ENCODE measurements at regions not wholly inside any gene's neighbourhood (a gene's known extent, or its start where the extent isn't known, plus 50 kb on each side); places are given as distances from the start of the nearest gene placed in this dataset.
"Not testable (repeated sequence)": the region's sequence is repeated elsewhere in the genome, so short reads cannot be mapped to it uniquely, and the experiment has no call there.

- Mint-ChIP-seq H3K4me1 (ENCODE audit: low read depth) (no peaks in the 10 kb centered on the region), H3K4me3 (no peak overlapping the region), H3K27me3 (ENCODE audit: low read depth) (no peaks in the 10 kb centered on the region), H3K36me3 (ENCODE audit: insufficient read depth) (no peaks in the 10 kb centered on the region), H3K9me3 (peaks cover 3% of the 10 kb centered on the region)
- ATAC-seq (no peak), DNase-seq (no peak)
Measured at GRCh38 chr5:93359296-93359959, 221.6 kb downstream of the NR2F1-AS1 start.

- H3K9me3 Mint-ChIP-seq: peaks cover 3% of the 10 kb centered on the region
- no peak for ATAC-seq
Measured at GRCh38 chr5:93358176-93358575, 222.8 kb downstream of the NR2F1-AS1 start.

GRCh38 chr5:93357686-93358085 is 223.3 kb downstream of the NR2F1-AS1 start:
- Mint-ChIP-seq H3K4me1 (ENCODE audit: low read depth) (no peaks in the 10 kb centered on the region), H3K27me3 (ENCODE audit: low read depth) (no peaks in the 10 kb centered on the region), H3K4me3 (no peak overlapping the region), H3K36me3 (ENCODE audit: insufficient read depth) (no peaks in the 10 kb centered on the region), H3K9me3 (peaks cover 3% of the 10 kb centered on the region)
- ATAC-seq (no peak), DNase-seq (no peak)

More at GRCh38 chr5:93358176-93358575, 222.8 kb downstream of the NR2F1-AS1 start:
- no peaks in the 10 kb centered on the region for H3K36me3 Mint-ChIP-seq (ENCODE audit: insufficient read depth)
- H3K4me1 Mint-ChIP-seq (ENCODE audit: low read depth): no peaks in the 10 kb centered on the region
- no peak overlapping the region for H3K4me3 Mint-ChIP-seq
- no peaks in the 10 kb centered on the region for H3K27me3 Mint-ChIP-seq (ENCODE audit: low read depth)
- no peak for DNase-seq

GRCh38 chr5:93355691-93356090 is 225.3 kb downstream of the NR2F1-AS1 start:
- DNase-seq: no peak
- no peak overlapping the region for H3K4me3 Mint-ChIP-seq
- H3K4me1 Mint-ChIP-seq (ENCODE audit: low read depth): no peaks in the 10 kb centered on the region
- no peak for ATAC-seq
- H3K36me3 Mint-ChIP-seq (ENCODE audit: insufficient read depth): no peaks in the 10 kb centered on the region
- no peaks in the 10 kb centered on the region for H3K27me3 Mint-ChIP-seq (ENCODE audit: low read depth)
- peaks cover 8% of the 10 kb centered on the region for H3K9me3 Mint-ChIP-seq

GRCh38 chr5:93352186-93352585 is 228.8 kb downstream of the NR2F1-AS1 start:
- Mint-ChIP-seq H3K4me3 (no peak overlapping the region), H3K36me3 (ENCODE audit: insufficient read depth) (no peaks in the 10 kb centered on the region), H3K9me3 (peaks cover 8% of the 10 kb centered on the region), H3K27me3 (ENCODE audit: low read depth) (no peaks in the 10 kb centered on the region), H3K4me1 (ENCODE audit: low read depth) (no peaks in the 10 kb centered on the region)
- no peak for ATAC-seq
- DNase-seq: no peak

- DNase-seq (no peak), ATAC-seq (no peak)
- no peaks in the 10 kb centered on the region for H3K4me1 Mint-ChIP-seq (ENCODE audit: low read depth)
- peaks cover 4% of the 10 kb centered on the region for H3K9me3 Mint-ChIP-seq
- no peaks in the 10 kb centered on the region for H3K36me3 Mint-ChIP-seq (ENCODE audit: insufficient read depth)
- no peak overlapping the region for H3K4me3 Mint-ChIP-seq
- H3K27me3 Mint-ChIP-seq (ENCODE audit: low read depth): no peaks in the 10 kb centered on the region
Measured at GRCh38 chr5:93349613-93350012, 231.4 kb downstream of the NR2F1-AS1 start.

GRCh38 chr5:93348231-93348630 is 232.8 kb downstream of the NR2F1-AS1 start:
- H3K9me3 Mint-ChIP-seq: peaks cover 4% of the 10 kb centered on the region
- no peaks in the 10 kb centered on the region for H3K4me1 Mint-ChIP-seq (ENCODE audit: low read depth)
- DNase-seq: no peak
- no peaks in the 10 kb centered on the region for H3K36me3 Mint-ChIP-seq (ENCODE audit: insufficient read depth)
- no peaks in the 10 kb centered on the region for H3K27me3 Mint-ChIP-seq (ENCODE audit: low read depth)
- no peak overlapping the region for H3K4me3 Mint-ChIP-seq
- ATAC-seq: no peak

- ATAC-seq; H3K9me3 Mint-ChIP-seq; H3K4me3 Mint-ChIP-seq; H3K36me3 Mint-ChIP-seq (ENCODE audit: insufficient read depth); H3K27me3 Mint-ChIP-seq (ENCODE audit: low read depth); H3K4me1 Mint-ChIP-seq (ENCODE audit: low read depth); DNase-seq: not testable (repeated sequence)
Measured at GRCh38 chr5:93346850-93347249, 234.2 kb downstream of the NR2F1-AS1 start.

- Mint-ChIP-seq H3K27me3 (ENCODE audit: low read depth) (no peaks in the 10 kb centered on the region), H3K4me3 (no peak overlapping the region), H3K36me3 (ENCODE audit: insufficient read depth) (no peaks in the 10 kb centered on the region), H3K9me3 (no peaks in the 10 kb centered on the region), H3K4me1 (ENCODE audit: low read depth) (no peaks in the 10 kb centered on the region)
- no peak for DNase-seq
- ATAC-seq: no peak
Measured at GRCh38 chr5:93346301-93346700, 234.7 kb downstream of the NR2F1-AS1 start.

GRCh38 chr5:93343570-93343969 is 237.4 kb downstream of the NR2F1-AS1 start:
- no peak for DNase-seq
- H3K4me3 Mint-ChIP-seq: no peak overlapping the region

GRCh38 chr5:93342563-93343061 is 238.4 kb downstream of the NR2F1-AS1 start:
- DNase-seq (no peak), ATAC-seq (no peak)
- no peaks in the 10 kb centered on the region for H3K9me3 Mint-ChIP-seq
- no peak overlapping the region for H3K4me3 Mint-ChIP-seq
- H3K27me3 Mint-ChIP-seq (ENCODE audit: low read depth): no peaks in the 10 kb centered on the region
- H3K4me1 Mint-ChIP-seq (ENCODE audit: low read depth): no peaks in the 10 kb centered on the region
- H3K36me3 Mint-ChIP-seq (ENCODE audit: insufficient read depth): no peaks in the 10 kb centered on the region

More at GRCh38 chr5:93343570-93343969, 237.4 kb downstream of the NR2F1-AS1 start:
- H3K36me3 Mint-ChIP-seq (ENCODE audit: insufficient read depth): no peaks in the 10 kb centered on the region
- H3K9me3 Mint-ChIP-seq: no peaks in the 10 kb centered on the region
- ATAC-seq: no peak
- no peaks in the 10 kb centered on the region for H3K4me1 Mint-ChIP-seq (ENCODE audit: low read depth)
- no peaks in the 10 kb centered on the region for H3K27me3 Mint-ChIP-seq (ENCODE audit: low read depth)

GRCh38 chr5:93340881-93341280 is 240.1 kb downstream of the NR2F1-AS1 start:
- Mint-ChIP-seq H3K4me1 (ENCODE audit: low read depth) (no peaks in the 10 kb centered on the region), H3K9me3 (no peaks in the 10 kb centered on the region), H3K36me3 (ENCODE audit: insufficient read depth) (no peaks in the 10 kb centered on the region), H3K4me3 (no peak overlapping the region), H3K27me3 (ENCODE audit: low read depth) (no peaks in the 10 kb centered on the region)
- DNase-seq (no peak), ATAC-seq (no peak)

- ATAC-seq (no peak), DNase-seq (no peak)
- no peaks in the 10 kb centered on the region for H3K36me3 Mint-ChIP-seq (ENCODE audit: insufficient read depth)
- H3K4me3 Mint-ChIP-seq: no peak overlapping the region
- H3K27me3 Mint-ChIP-seq (ENCODE audit: low read depth): no peaks in the 10 kb centered on the region
- no peaks in the 10 kb centered on the region for H3K4me1 Mint-ChIP-seq (ENCODE audit: low read depth)
- H3K9me3 Mint-ChIP-seq: no peaks in the 10 kb centered on the region
Measured at GRCh38 chr5:93337138-93337537, 243.9 kb downstream of the NR2F1-AS1 start.

GRCh38 chr5:93336330-93337110 is 244.5 kb downstream of the NR2F1-AS1 start:
- DNase-seq (no peak), ATAC-seq (no peak)
- no peaks in the 10 kb centered on the region for H3K9me3 Mint-ChIP-seq
- H3K4me3 Mint-ChIP-seq: no peak overlapping the region
- H3K36me3 Mint-ChIP-seq (ENCODE audit: insufficient read depth): no peaks in the 10 kb centered on the region
- H3K4me1 Mint-ChIP-seq (ENCODE audit: low read depth): no peaks in the 10 kb centered on the region
- no peaks in the 10 kb centered on the region for H3K27me3 Mint-ChIP-seq (ENCODE audit: low read depth)

- Mint-ChIP-seq H3K27me3 (ENCODE audit: low read depth) (no peaks in the 10 kb centered on the region), H3K4me3 (no peak overlapping the region), H3K4me1 (ENCODE audit: low read depth) (no peaks in the 10 kb centered on the region), H3K36me3 (ENCODE audit: insufficient read depth) (no peaks in the 10 kb centered on the region), H3K9me3 (no peaks in the 10 kb centered on the region)
- DNase-seq: no peak
- ATAC-seq: no peak
Measured at GRCh38 chr5:93331863-93332262, 249.2 kb downstream of the NR2F1-AS1 start.

Measured in activated T-cell treated with anti-CD3 and anti-CD28 coated beads, Interleukin-2, amount 50 U/mL, for 4 hours (primary cell).